Hematopoietic multipotent progenitor cell (in vitro differentiated cells): ENCODE measurements at regions not wholly inside any gene's neighbourhood (a gene's known extent, or its start where the extent isn't known, plus 50 kb on each side); places are given as distances from the start of the nearest gene placed in this dataset.

Experiments used
- DNase-seq, 3 donors: peaks; one replicate each; pipeline ENCODE4 v3.0.0-alpha.2; 2011 to 2015; ENCODE audit warnings: low read depth in 2 of 3, low spot score in 2 of 3

GRCh38 chr3:194277786-194278130 lies 73.4 kb downstream of the CPN2 start:
- no peak for DNase-seq

GRCh38 chr3:194278186-194278845 lies 72.8 kb downstream of the CPN2 start:
- no peak for DNase-seq

GRCh38 chr3:194279101-194279500 lies 72.0 kb downstream of the CPN2 start:
- no peak for DNase-seq

- no peak for DNase-seq
Measured at GRCh38 chr3:194279701-194280360, 71.3 kb downstream of the CPN2 start.

- DNase-seq: no peak
Measured at GRCh38 chr3:194280777-194281176, 70.4 kb downstream of the CPN2 start.

GRCh38 chr3:194281306-194281705 lies 69.8 kb downstream of the CPN2 start:
- no peak for DNase-seq

- DNase-seq: no peak
Measured at GRCh38 chr3:194281766-194282165, 69.4 kb downstream of the CPN2 start.

- no peak for DNase-seq
Measured at GRCh38 chr3:194282436-194283122, 68.5 kb downstream of the CPN2 start.

- DNase-seq: no peak
Measured at GRCh38 chr3:194283221-194284006, 67.7 kb downstream of the CPN2 start.

GRCh38 chr3:194284351-194284750 lies 66.8 kb downstream of the CPN2 start:
- DNase-seq: no peak

GRCh38 chr3:194285024-194285849 lies 65.9 kb downstream of the CPN2 start:
- peak in 1 of 3 donors; percentile 52 for DNase-seq

GRCh38 chr3:194285850-194286197 lies 65.3 kb downstream of the CPN2 start:
- no peak for DNase-seq

GRCh38 chr3:194286375-194287146 lies 64.6 kb downstream of the CPN2 start:
- no peak for DNase-seq

- DNase-seq: no peak
Measured at GRCh38 chr3:194287374-194287773, 63.8 kb downstream of the CPN2 start.

- no peak for DNase-seq
Measured at GRCh38 chr3:194287977-194288706, 63.0 kb downstream of the CPN2 start.
